ENCODE measurements at regions not wholly inside any gene's neighbourhood (a gene's known extent, or its start where the extent isn't known, plus 50 kb on each side); places are given as distances from the start of the nearest gene placed in this dataset.

DNA sequence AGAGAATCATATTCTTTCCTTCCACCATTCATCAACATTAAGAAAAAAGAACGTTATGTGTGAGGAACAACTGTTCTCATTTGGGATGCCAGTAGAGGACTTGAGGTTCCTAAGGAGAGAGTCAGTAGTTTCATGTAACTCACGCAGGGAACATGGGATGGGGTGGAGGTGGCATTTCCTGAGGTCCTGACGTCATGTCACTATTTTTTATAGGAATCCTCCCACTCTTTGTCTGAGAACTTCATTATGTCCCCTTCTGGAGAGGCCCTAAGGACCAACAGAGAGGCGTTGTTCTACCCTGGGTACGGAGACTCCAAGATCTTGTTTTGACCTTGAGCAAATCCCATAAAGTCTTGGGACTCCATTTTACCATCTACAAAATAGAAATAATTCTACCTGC, 211.7 kb upstream of the SOX9 start:
- TF ChIP-seq EZH2 (IDR thresholded peaks at IDR 0.05; ENCODE audit: borderline replicate concordance, low read depth, low read length, poor library complexity, severe bottlenecking) (no peak), CTCF (conservative IDR thresholded peaks at IDR 0.05; ENCODE audit: low read depth, low read length) (no peak)
